ENCODE measurements at regions not wholly inside any gene's neighbourhood (a gene's known extent, or its start where the extent isn't known, plus 50 kb on each side); places are given as distances from the start of the nearest gene placed in this dataset.

DNA sequence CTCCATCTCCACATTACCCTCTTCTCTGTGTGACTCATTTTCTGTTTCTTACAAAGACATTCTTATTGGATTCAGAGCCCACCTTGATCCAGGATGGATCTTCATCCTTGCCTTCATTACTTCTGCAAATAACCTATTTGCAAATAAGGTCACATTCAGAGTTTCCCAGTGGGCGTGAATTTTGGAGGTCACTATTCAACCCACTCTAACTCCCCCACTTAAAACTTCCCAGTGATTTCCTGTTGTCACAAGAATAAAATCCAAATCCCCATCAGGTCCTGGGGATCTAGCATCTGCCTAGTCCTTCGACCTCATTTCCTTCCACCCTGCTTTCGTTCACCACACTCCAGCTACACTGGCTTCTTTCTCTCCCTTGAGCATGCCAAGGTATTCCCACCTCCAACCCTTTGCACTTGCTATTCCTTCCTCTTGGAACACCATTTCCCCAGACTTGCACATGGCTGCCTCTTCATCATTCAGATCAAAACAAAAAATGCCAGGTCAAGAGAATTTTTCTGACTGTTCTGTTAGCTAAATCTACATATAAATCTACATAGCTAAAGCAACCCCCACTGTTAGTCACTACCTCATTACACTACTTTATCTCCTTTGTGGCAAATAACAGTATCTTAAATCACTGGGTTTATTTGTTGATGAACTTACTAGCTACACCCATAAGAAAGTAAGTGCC, 187.2 kb downstream of the TOMM20 start:
- no peak overlapping the region for H3K4me3 ChIP-seq (ENCODE audit: low read depth, low read length, poor library complexity, severe bottlenecking)
- no peaks in the 10 kb centered on the region for H3K9me2 ChIP-seq (ENCODE audit: low read depth, low read length)
- 0 out of 2 replicates have a peak, but pooled peaks cover 2% of the 10 kb centered on the region for H3K9me3 ChIP-seq (ENCODE audit: low read length)
- no peak overlapping the region for H3K9ac ChIP-seq (ENCODE audit: low read length)
- peaks cover 22% of the 10 kb centered on the region for H3K4me1 ChIP-seq (ENCODE audit: insufficient read depth, low read length, severe bottlenecking)
- H3K27me3 ChIP-seq (ENCODE audit: insufficient read depth, low read length) = no peaks in the 10 kb centered on the region
- H3K79me2 ChIP-seq (ENCODE audit: insufficient read depth, low read length) = no peaks in the 10 kb centered on the region
- TF ChIP-seq, protein P1, sequence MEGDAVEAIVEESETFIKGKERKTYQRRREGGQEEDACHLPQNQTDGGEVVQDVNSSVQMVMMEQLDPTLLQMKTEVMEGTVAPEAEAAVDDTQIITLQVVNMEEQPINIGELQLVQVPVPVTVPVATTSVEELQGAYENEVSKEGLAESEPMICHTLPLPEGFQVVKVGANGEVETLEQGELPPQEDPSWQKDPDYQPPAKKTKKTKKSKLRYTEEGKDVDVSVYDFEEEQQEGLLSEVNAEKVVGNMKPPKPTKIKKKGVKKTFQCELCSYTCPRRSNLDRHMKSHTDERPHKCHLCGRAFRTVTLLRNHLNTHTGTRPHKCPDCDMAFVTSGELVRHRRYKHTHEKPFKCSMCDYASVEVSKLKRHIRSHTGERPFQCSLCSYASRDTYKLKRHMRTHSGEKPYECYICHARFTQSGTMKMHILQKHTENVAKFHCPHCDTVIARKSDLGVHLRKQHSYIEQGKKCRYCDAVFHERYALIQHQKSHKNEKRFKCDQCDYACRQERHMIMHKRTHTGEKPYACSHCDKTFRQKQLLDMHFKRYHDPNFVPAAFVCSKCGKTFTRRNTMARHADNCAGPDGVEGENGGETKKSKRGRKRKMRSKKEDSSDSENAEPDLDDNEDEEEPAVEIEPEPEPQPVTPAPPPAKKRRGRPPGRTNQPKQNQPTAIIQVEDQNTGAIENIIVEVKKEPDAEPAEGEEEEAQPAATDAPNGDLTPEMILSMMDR (IDR thresholded peaks at IDR 0.05; ENCODE audit: low read length) = no peak
- TF ChIP-seq EZH2 (IDR thresholded peaks at IDR 0.05; ENCODE audit: borderline replicate concordance, low read length) = no peak
- H3K27ac ChIP-seq (ENCODE audit: low read depth, low read length, poor library complexity, severe bottlenecking) = no peak overlapping the region
- no peak overlapping the region for H2AFZ ChIP-seq (ENCODE audit: low read length)
- no peaks in the 10 kb centered on the region for H3F3A ChIP-seq (ENCODE audit: insufficient read depth, low read length)
- no peaks in the 10 kb centered on the region for H4K20me1 ChIP-seq (ENCODE audit: insufficient read depth, low read length)
- H3K36me3 ChIP-seq (ENCODE audit: insufficient read depth, low read length) = no peaks in the 10 kb centered on the region
- no peak overlapping the region for H3K4me2 ChIP-seq (ENCODE audit: low read length)

DNA sequence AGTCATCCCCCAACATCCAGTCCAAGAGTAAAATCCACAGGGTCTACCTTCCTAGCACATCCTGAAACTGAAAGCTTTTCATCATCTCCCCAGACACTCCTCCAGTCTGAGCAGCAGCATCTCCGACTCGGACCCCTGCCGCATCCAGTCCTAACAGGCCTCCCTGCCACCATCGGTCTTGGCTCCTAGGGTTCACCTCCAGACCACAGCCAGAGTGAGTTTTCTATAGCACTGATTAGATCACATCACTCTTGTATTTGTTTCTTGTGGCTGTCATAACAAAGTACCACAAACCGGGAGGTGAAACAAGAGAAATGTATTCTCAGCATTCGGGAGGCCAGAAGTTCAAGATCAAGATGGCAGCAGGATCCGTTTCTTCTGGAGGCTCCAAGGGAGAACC, 187.8 kb downstream of the TOMM20 start:
- Histone ChIP-seq H3K79me2 (ENCODE audit: insufficient read depth, low read length) (no peaks in the 10 kb centered on the region), H3K4me1 (ENCODE audit: insufficient read depth, low read length, severe bottlenecking) (peaks cover 22% of the 10 kb centered on the region), H3K4me2 (ENCODE audit: low read length) (no peak overlapping the region), H3K9me3 (ENCODE audit: low read length) (0 out of 2 replicates have a peak, but pooled peaks cover 2% of the 10 kb centered on the region), H2AFZ (ENCODE audit: low read length) (no peak overlapping the region), H3K27me3 (ENCODE audit: insufficient read depth, low read length) (no peaks in the 10 kb centered on the region), H4K20me1 (ENCODE audit: insufficient read depth, low read length) (no peaks in the 10 kb centered on the region), H3K36me3 (ENCODE audit: insufficient read depth, low read length) (no peaks in the 10 kb centered on the region), H3K4me3 (ENCODE audit: low read depth, low read length, poor library complexity, severe bottlenecking) (no peak overlapping the region), H3K9ac (ENCODE audit: low read length) (no peak overlapping the region), H3K27ac (ENCODE audit: low read depth, low read length, poor library complexity, severe bottlenecking) (no peak overlapping the region), H3F3A (ENCODE audit: insufficient read depth, low read length) (no peaks in the 10 kb centered on the region), H3K9me2 (ENCODE audit: low read depth, low read length) (no peaks in the 10 kb centered on the region)
- no peak for TF ChIP-seq EZH2 (IDR thresholded peaks at IDR 0.05; ENCODE audit: borderline replicate concordance, low read length)
- TF ChIP-seq, protein P1 (IDR thresholded peaks at IDR 0.05; ENCODE audit: low read length) = no peak

DNA sequence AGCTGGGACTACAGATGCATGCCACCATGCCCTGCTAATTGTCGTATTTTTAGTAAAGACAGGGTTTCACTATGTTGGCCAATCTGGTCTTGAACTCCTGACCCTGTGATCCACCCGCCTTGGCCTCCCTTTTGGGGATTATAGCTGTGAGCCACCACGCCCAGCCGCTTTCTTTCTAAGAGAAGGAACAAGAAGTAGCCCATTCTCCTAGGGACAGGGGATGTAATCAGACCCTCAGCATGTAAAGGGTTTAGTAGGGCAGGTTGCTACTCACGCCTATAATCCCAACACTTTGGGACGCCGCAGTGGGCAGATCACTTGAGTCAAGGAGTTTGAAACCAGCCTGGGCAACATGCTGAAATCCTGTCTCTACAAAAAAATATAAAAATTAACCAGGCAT, 189.7 kb downstream of the TOMM20 start:
- no peak overlapping the region for H3K27ac ChIP-seq (ENCODE audit: low read depth, low read length, poor library complexity, severe bottlenecking)
- H3K4me2 ChIP-seq (ENCODE audit: low read length) = no peak overlapping the region
- H3K4me3 ChIP-seq (ENCODE audit: low read depth, low read length, poor library complexity, severe bottlenecking) = no peak overlapping the region
- H3K36me3 ChIP-seq (ENCODE audit: insufficient read depth, low read length) = no peaks in the 10 kb centered on the region
- H3F3A ChIP-seq (ENCODE audit: insufficient read depth, low read length) = no peaks in the 10 kb centered on the region
- no peaks in the 10 kb centered on the region for H3K9me2 ChIP-seq (ENCODE audit: low read depth, low read length)
- no peak overlapping the region for H2AFZ ChIP-seq (ENCODE audit: low read length)
- TF ChIP-seq, protein P1 (IDR thresholded peaks at IDR 0.05; ENCODE audit: low read length) = no peak
- TF ChIP-seq EZH2 (IDR thresholded peaks at IDR 0.05; ENCODE audit: borderline replicate concordance, low read length) = no peak
- no peaks in the 10 kb centered on the region for H3K79me2 ChIP-seq (ENCODE audit: insufficient read depth, low read length)
- H3K9me3 ChIP-seq (ENCODE audit: low read length) = 0 out of 2 replicates have a peak, but pooled peaks cover 2% of the 10 kb centered on the region
- H3K9ac ChIP-seq (ENCODE audit: low read length) = no peak overlapping the region
- H4K20me1 ChIP-seq (ENCODE audit: insufficient read depth, low read length) = no peaks in the 10 kb centered on the region
- peaks cover 6% of the 10 kb centered on the region for H3K4me1 ChIP-seq (ENCODE audit: insufficient read depth, low read length, severe bottlenecking)
- no peaks in the 10 kb centered on the region for H3K27me3 ChIP-seq (ENCODE audit: insufficient read depth, low read length)
